Loucy (cell line): ENCODE measurements at regions not wholly inside any gene's neighbourhood (a gene's known extent, or its start where the extent isn't known, plus 50 kb on each side); places are given as distances from the start of the nearest gene placed in this dataset.

Experiments
- H2AFZ ChIP-seq: fragments of 200-600 bp; sonication (generic); 2 replicates; pipeline ENCODE4 v1.6.0; 2016; ENCODE audit warnings: antibody characterized with exemption, mild to moderate bottlenecking, low read length, moderate library complexity
- H3F3A ChIP-seq: fragments of 200-600 bp; 2 replicates; pipeline ENCODE4 v1.6.0; 2016; ENCODE audit warnings: antibody characterized with exemption, low read depth, mild to moderate bottlenecking
- H3K27me3 ChIP-seq: fragments of 200-600 bp; sonication (generic); 2 replicates; pipeline ENCODE4 v1.6.1; 2014; ENCODE audit warnings: low read length, mild to moderate bottlenecking; ENCODE audit not compliant: insufficient read depth, poor library complexity, severe bottlenecking
- H3K36me3 ChIP-seq: fragments of 200-600 bp; sonication (generic); 2 replicates; pipeline ENCODE4 v1.6.1; 2016; ENCODE audit warnings: low read length; ENCODE audit not compliant: insufficient read depth
- H3K4me1 ChIP-seq: fragments of 200-600 bp; sonication (generic); 2 replicates; pipeline ENCODE4 v1.5.1; 2014; ENCODE audit warnings: low read length, mild to moderate bottlenecking; ENCODE audit not compliant: insufficient read depth, poor library complexity, severe bottlenecking
- H3K4me2 ChIP-seq: fragments of 200-600 bp; sonication (generic); 2 replicates; pipeline ENCODE4 v1.6.0; 2014; ENCODE audit warnings: antibody characterized with exemption, low read length, low read depth, mild to moderate bottlenecking; ENCODE audit not compliant: poor library complexity, severe bottlenecking
- H3K4me3 ChIP-seq: fragments of 200-600 bp; sonication (generic); 2 replicates; pipeline ENCODE4 v1.5.1; 2014; ENCODE audit warnings: low read length, mild to moderate bottlenecking, mixed read lengths; ENCODE audit not compliant: poor library complexity, severe bottlenecking
- H3K79me2 ChIP-seq: fragments of 200-600 bp; sonication (generic); 2 replicates; pipeline ENCODE4 v1.6.1; 2014; ENCODE audit warnings: low read length; ENCODE audit not compliant: insufficient read depth
- H3K9ac ChIP-seq: fragments of 200-600 bp; sonication (generic); 2 replicates; pipeline ENCODE4 v1.6.0; 2014; ENCODE audit warnings: mild to moderate bottlenecking, low read depth, low read length, moderate library complexity; ENCODE audit not compliant: poor library complexity, severe bottlenecking
- H3K9me2 ChIP-seq: fragments of 200-600 bp; sonication (generic); replicated peaks from 2 replicates; pipeline ENCODE4 v1.6.1; 2016; ENCODE audit warnings: low read depth, low read length, mixed read lengths
- H3K9me3 ChIP-seq: fragments of 200-600 bp; sonication (generic); 2 replicates; pipeline ENCODE4 v1.6.1; 2014; ENCODE audit warnings: mild to moderate bottlenecking, antibody characterized with exemption, low read length, low read depth; ENCODE audit not compliant: insufficient read depth
- H4K20me1 ChIP-seq: fragments of 200-600 bp; sonication (generic); 2 replicates; pipeline ENCODE4 v1.6.0; 2014; ENCODE audit warnings: antibody characterized with exemption, low read length, mild to moderate bottlenecking; ENCODE audit not compliant: insufficient read depth, poor library complexity, severe bottlenecking
- EZH2phosphoT487 ChIP-seq: fragments of 200-600 bp; IDR thresholded peaks from 2 replicates; pipeline ENCODE4 v1.6.1; 2018; ENCODE audit warnings: antibody characterized with exemption, mild to moderate bottlenecking, moderate library complexity, borderline replicate concordance
- TF ChIP-seq, protein P1 (sequence below): fragments of 200-600 bp; sonication (generic); conservative IDR thresholded peaks from 2 replicates; pipeline ENCODE4 v1.5.1; 2014; ENCODE audit warnings: mild to moderate bottlenecking, antibody characterized with exemption, low read length

DNA sequence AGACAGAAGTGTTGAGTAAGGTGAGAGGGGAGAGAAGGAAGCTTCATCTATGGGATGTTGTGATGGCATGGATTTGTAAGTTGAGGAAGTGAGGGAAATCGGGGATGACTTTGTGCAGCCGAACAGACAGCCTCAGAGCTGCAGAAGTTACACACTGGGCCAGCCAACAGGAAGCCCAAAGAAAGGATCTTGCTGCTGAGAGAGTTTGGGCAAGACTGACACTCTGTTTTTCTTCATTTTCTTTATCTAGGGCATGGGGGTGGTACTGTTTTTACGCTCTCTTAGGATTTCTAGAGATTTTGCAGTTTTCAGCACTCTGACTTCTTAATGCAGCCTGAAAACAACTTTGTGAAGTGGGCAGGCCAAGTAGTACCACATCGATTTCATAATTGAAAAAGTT is 509.9 kb upstream of the TENM4 start:
- Histone ChIP-seq H3K9ac (no peak overlapping the region), H3K4me1 (no peaks in the 10 kb centered on the region), H3K4me3 (no peak overlapping the region), H3K36me3 (no peaks in the 10 kb centered on the region), H3K79me2 (no peaks in the 10 kb centered on the region), H3K9me3 (no peaks in the 10 kb centered on the region), H3K9me2 (no peaks in the 10 kb centered on the region), H3K4me2 (no peak overlapping the region), H3F3A (no peaks in the 10 kb centered on the region), H2AFZ (no peak overlapping the region), H4K20me1 (no peaks in the 10 kb centered on the region), H3K27me3 (no peaks in the 10 kb centered on the region)
- TF ChIP-seq EZH2phosphoT487, result no peak
- TF ChIP-seq, protein P1, sequence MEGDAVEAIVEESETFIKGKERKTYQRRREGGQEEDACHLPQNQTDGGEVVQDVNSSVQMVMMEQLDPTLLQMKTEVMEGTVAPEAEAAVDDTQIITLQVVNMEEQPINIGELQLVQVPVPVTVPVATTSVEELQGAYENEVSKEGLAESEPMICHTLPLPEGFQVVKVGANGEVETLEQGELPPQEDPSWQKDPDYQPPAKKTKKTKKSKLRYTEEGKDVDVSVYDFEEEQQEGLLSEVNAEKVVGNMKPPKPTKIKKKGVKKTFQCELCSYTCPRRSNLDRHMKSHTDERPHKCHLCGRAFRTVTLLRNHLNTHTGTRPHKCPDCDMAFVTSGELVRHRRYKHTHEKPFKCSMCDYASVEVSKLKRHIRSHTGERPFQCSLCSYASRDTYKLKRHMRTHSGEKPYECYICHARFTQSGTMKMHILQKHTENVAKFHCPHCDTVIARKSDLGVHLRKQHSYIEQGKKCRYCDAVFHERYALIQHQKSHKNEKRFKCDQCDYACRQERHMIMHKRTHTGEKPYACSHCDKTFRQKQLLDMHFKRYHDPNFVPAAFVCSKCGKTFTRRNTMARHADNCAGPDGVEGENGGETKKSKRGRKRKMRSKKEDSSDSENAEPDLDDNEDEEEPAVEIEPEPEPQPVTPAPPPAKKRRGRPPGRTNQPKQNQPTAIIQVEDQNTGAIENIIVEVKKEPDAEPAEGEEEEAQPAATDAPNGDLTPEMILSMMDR, result no peak

DNA sequence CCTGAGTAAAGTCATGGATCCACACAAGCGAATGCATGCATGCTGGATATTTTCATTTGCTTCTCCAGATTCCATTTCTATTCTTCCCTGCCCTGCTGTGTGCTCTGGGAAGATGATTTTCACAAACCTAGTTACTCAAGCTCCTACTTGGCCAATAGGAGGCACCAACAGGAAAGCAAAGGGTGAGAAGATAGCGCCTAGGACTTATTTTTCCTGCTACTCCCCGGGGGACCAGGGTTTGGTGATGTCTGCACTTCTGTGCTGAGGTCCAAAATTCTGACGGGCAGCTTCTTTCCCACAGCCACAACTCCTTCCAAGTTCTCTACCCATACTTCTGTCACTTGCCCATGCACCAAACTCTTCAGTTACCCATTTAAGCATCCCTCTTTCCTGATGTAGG is 509.3 kb upstream of the TENM4 start:
- Histone ChIP-seq H3F3A (no peaks in the 10 kb centered on the region), H3K27me3 (no peaks in the 10 kb centered on the region), H3K9ac (no peak overlapping the region), H3K36me3 (no peaks in the 10 kb centered on the region), H3K4me2 (no peak overlapping the region), H2AFZ (no peak overlapping the region), H3K79me2 (no peaks in the 10 kb centered on the region), H3K4me1 (no peaks in the 10 kb centered on the region), H3K9me3 (no peaks in the 10 kb centered on the region), H4K20me1 (no peaks in the 10 kb centered on the region), H3K4me3 (no peak overlapping the region), H3K9me2 (no peaks in the 10 kb centered on the region)
- no peak for TF ChIP-seq EZH2phosphoT487
- TF ChIP-seq, protein P1, result no peak

DNA sequence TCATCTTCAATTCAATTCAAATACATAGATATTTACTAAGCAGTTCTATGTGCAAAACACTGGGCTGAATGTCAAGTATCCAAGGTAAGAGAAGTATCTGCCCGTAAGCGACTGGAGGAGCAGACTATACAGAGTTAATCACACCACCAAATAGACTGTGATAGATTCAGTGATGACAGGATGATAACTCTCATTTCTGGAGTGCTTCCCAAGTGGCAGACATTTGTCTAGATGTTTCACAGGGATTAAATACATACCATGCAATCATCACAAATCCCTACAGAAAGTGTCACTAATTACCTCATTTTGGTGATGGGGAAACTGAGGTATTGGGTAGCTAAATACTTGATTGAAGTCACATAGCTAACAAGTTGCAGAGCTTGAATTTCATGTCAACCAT is 508.7 kb upstream of the TENM4 start:
- Histone ChIP-seq H3K27me3 (no peaks in the 10 kb centered on the region), H4K20me1 (no peaks in the 10 kb centered on the region), H3K4me2 (no peak overlapping the region), H3K9me3 (no peaks in the 10 kb centered on the region), H3K9ac (no peak overlapping the region), H3K79me2 (no peaks in the 10 kb centered on the region), H3K36me3 (no peaks in the 10 kb centered on the region), H2AFZ (no peak overlapping the region), H3F3A (no peaks in the 10 kb centered on the region), H3K4me3 (no peak overlapping the region), H3K9me2 (no peaks in the 10 kb centered on the region), H3K4me1 (no peaks in the 10 kb centered on the region)
- TF ChIP-seq, protein P1, result no peak
- no peak for TF ChIP-seq EZH2phosphoT487
